ENCODE measurements at regions not wholly inside any gene's neighbourhood (a gene's known extent, or its start where the extent isn't known, plus 50 kb on each side); places are given as distances from the start of the nearest gene placed in this dataset.
A peak's percentile ranks its signal among the peaks of the same experiment; 100 is the strongest.

GRCh38 chr12:58140395-58140794 is 199.0 kb downstream of the ATP23 start:
- DNase-seq, result no peak

- no peak for DNase-seq
These were observed 201.6 kb downstream of the ATP23 start for GRCh38 chr12:58142991-58143390.

GRCh38 chr12:58143498-58143995 is 202.2 kb downstream of the ATP23 start:
- no peak for DNase-seq

- no peak for DNase-seq
These were observed 207.0 kb downstream of the ATP23 start for GRCh38 chr12:58148405-58148804.

GRCh38 chr12:58148976-58149375 is 207.6 kb downstream of the ATP23 start:
- no peak for DNase-seq

GRCh38 chr12:58154359-58154758 is 213.0 kb downstream of the ATP23 start:
- no peak for DNase-seq

- DNase-seq, result no peak
These were observed 215.3 kb downstream of the ATP23 start for GRCh38 chr12:58156697-58157096.

- DNase-seq, result no peak
These were observed 218.6 kb downstream of the ATP23 start for GRCh38 chr12:58159941-58160340.

GRCh38 chr12:58161773-58162172 is 220.4 kb downstream of the ATP23 start:
- DNase-seq, result no peak

- no peak for DNase-seq
These were observed 221.7 kb downstream of the ATP23 start for GRCh38 chr12:58163021-58163420.

- no peak for DNase-seq
These were observed 225.3 kb downstream of the ATP23 start for GRCh38 chr12:58166643-58167042.

- DNase-seq, result no peak
These were observed 226.3 kb downstream of the ATP23 start for GRCh38 chr12:58167622-58168021.

GRCh38 chr12:58169826-58170225 is 228.5 kb downstream of the ATP23 start:
- no peak for DNase-seq

- no peak for DNase-seq
These were observed 230.5 kb downstream of the ATP23 start for GRCh38 chr12:58171914-58172313.

GRCh38 chr12:58172433-58173073 is 231.2 kb downstream of the ATP23 start:
- no peak for DNase-seq

GRCh38 chr12:58174316-58174715 is 232.9 kb downstream of the ATP23 start:
- no peak for DNase-seq

GRCh38 chr12:58176296-58176869 is 235.0 kb downstream of the ATP23 start:
- DNase-seq, result peak in 1 of 2 experiments; percentile 1

- no peak for DNase-seq
These were observed 236.0 kb downstream of the ATP23 start for GRCh38 chr12:58177366-58177765.

GRCh38 chr12:58184212-58184611 is 242.8 kb downstream of the ATP23 start:
- no peak for DNase-seq

- no peak for DNase-seq
These were observed 245.0 kb downstream of the ATP23 start for GRCh38 chr12:58186401-58186800.

GRCh38 chr12:58186914-58187313 is 245.5 kb downstream of the ATP23 start:
- peak; percentile 1 to 3 for DNase-seq

- no peak for DNase-seq
These were observed 247.7 kb downstream of the ATP23 start for GRCh38 chr12:58189030-58189429.

- DNase-seq, result no peak
These were observed 248.5 kb downstream of the ATP23 start for GRCh38 chr12:58189893-58190292.

- no peak for DNase-seq
These were observed 249.3 kb downstream of the ATP23 start for GRCh38 chr12:58190618-58191017.

GRCh38 chr12:58196971-58197370 is 255.6 kb downstream of the ATP23 start:
- DNase-seq, result no peak

Measured in AML-193 (cell line).